ENCODE measurements at regions not wholly inside any gene's neighbourhood (a gene's known extent, or its start where the extent isn't known, plus 50 kb on each side); places are given as distances from the start of the nearest gene placed in this dataset.
"Not testable (repeated sequence)": the region's sequence is repeated elsewhere in the genome, so short reads cannot be mapped to it uniquely, and the experiment has no call there.

DNA sequence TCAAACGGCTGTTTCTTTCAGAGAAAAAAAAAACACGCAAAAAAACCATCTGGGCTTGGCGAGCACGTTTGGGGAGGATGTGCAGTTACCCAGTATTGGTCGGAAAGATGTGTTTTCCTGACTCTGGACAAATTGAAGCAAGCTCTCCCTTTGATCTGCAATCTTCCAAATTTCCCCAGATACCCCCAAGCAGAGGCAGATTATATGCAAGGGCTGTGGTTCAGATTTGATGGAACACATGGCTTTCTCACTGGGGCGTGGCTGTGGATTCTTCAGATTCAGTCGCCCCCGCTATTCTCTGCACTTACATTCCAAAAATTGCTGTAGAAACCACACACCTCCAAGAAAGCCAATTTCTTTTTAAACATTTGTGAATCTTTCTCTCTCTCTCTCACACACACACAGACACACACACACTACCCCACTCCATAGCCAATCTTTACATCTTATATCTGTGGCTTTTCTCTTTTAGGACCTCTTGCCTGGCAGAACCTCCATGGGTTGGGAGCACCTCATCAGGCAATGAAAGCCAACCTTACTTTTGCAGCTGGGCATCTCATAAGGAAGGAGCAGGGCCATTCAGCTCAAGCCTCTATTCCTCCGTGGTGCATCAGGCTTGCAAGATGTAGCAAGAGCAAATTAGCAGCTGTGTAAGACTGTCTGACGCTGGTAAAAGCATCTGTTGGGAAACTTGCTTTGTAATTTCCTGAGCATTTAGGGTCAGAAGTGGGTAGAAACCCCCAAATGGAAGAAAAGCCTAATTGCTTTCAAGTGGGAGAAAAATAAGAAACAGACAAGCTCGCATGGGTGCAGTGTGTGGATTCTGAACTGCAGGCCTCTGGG, 103.9 kb upstream of the FAM20A start:
- no peak for DNase-seq (ENCODE audit: low spot score)

DNA sequence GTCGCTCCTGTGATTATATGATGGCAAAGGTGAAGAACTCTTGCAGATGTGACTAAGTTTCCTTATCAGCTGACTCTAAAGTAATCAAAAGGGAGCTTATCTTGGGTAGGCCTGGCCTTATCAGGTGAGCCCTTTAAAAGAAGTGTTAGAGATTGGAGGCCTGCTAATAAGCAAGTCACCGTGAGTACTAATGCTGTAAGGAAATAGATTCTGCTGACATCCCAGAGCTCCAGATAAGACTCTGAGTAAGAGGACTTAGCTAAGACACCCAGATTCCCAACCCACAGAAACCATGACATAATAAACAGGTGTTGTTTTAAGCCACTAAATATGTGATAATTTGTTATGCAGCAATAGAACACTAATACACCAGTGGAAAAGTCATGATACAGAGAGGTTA, 99.9 kb upstream of the FAM20A start:
- DNase-seq (ENCODE audit: low spot score): no peak

DNA sequence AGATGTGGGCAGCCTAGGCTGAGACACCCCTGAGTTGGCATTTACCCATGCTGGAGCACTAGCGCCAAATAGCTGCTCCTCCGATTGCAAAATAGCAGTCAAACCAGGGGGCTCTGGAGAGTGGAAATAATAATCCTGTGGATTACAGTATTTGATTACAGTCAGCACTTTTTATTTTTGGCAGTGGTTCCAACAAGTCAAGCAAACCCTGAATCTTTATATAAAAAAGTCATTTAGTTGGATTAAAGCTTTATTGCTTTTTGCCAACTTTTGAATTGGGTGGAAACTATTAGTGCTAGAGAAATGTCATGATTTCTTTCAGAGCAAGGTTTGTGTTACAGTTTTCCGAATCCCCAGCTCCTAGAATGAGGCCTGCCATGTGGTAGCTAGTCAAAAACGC, 99.3 kb upstream of the FAM20A start:
- DNase-seq (ENCODE audit: low spot score): no peak

DNA sequence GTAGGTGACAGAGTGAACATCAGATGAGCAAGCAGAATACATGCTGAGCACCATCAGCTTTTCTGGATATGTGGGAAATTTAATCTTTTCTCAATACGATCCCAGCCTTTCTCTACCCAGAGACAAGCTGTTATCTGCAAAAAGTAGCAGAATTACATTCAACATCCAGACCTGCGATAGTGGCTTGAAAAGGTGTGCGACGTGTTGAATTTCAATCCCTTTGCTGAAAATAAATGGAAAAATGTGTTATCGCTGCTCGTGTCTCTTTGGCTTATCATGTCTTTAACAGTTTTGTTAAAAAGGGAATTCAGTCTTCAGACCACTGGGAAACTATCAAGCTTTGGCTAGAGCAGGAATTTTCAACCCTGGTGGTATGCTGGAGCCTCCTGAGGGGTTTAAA, 98.8 kb upstream of the FAM20A start:
- DNase-seq (ENCODE audit: low spot score): no peak

DNA sequence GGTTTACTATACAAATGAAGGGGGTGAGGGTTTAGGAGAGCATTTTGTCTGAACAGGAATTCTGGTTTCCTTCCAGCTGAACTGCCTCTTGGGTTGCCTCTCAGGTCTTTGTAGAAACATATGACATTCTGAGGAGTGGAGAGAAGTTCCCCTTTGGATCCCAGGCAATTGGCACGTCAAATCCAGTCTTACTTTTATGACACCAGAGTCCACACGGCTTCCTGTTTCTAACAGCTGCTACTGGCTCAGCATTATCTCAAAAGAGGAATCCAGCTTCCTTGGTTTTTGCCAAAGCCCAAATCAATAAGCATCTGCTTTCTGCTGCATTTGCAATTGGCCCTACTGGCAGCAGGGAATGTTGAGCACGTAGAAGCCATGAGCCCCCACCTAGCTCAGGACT, 97.6 kb upstream of the FAM20A start:
- no peak for DNase-seq (ENCODE audit: low spot score)

DNA sequence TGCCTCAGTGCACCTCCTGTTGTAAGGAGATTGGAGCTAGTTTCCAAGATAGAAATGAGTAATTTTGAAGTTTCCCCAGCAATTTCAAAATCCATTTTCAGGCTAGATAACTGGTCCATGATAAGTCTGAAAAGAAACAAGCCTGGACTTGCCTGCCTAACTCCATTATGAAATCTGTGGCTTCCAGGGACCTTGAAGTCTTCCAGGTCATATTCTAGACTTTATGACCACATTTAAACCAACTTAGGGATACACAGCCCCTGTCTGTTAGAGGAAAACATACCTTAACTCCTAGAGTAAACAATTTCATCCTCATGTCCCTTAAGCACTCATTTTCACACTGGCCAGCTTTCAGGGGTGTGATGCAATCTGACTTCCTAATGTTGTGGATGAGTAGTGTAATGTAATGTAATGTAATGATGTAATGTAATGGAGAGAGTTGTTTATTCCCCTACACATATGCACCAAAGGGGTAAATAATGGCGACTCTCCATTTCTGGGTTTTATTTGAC, 96.7 kb upstream of the FAM20A start:
- no peak for DNase-seq (ENCODE audit: low spot score)

DNA sequence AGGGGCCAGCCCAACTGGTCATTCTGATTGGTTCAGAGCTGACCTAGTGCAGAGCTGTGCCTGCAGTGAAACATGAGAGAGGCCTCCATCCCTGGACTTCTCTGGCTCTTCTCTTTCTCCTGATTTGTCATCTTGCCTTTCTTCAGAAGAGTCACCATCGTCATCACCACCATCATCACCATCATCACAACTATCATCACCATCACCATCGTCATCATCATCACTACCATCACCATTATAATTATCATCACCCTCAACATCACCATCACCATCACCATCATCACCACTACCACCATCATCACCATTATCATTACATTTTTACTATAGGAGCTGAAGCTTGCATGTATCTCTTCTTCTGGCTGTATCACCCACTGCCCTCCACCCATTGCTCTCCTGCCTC, 94.5 kb upstream of the FAM20A start:
- no peak for DNase-seq (ENCODE audit: low spot score)

DNA sequence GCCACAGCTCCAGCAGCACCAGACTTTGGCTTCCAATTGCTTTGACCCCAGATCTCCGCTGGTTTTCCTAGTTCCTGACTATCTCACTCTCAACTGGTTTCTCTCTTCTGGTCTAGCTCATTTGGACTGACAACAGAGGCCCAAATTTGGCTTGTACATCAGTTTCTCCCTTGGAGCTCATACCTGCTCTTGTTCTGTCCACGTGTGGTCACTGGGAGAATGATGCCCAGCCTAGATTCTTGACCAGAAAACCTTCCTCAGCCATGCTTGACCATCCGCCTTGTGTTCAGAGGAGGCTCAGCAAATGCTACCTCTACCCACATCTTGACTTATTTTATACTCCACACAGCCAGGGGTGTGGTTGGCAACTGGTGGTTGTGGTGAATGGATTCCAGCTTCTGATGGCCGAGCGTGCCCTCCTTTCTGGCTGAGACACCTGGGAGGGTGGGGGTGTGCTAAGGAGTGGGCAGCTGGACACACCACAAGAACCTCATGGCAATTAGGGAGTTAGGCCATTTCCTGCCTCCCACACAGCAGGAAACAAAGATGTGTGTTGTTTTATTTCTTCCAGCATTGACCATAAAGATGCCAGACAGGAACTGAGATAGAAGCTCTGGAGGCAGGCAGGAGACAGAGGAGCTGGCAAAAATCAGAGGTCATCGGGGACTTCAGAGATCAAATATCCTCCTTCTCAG, 93.8 kb upstream of the FAM20A start:
- no peak for DNase-seq (ENCODE audit: low spot score)

DNA sequence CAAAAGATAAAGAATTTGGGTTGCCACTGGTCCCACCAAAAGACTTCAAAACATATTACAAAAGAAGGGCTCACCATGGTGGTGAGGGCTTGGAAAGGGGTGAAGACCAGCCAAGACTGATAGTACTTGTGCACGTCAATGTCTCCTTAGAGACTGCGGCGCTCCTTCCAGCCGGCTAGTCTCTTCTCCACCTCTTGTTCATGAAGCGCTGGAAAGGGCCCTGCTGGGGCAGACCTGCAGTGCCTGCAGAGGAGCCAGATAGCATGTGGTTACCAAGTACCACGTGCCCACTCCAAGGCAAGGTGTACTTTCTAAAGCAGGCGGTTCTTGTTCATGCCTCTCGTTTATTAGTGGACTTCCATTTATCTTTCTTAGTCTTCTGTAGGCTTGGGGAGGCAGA, 92.7 kb upstream of the FAM20A start:
- no peak for DNase-seq (ENCODE audit: low spot score)

DNA sequence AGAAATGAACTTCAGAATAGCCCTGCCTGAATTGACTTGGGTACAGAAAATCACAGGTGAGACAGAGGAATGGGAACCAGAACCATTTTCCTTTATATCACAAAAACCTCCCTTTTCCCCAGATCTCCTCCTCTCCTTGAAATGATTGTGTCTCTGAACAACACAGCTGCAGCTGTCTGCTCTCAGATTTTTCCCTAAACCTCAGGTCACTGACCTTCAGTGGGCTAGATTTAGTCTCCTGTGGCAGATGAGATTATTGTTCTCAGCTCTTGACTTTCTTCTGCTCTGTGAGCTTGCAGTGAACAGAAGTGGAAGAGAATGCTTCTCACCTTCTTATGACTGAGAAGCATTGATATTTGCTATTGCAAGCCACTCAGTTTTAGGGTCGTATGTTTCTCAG, 92.3 kb upstream of the FAM20A start:
- no peak for DNase-seq (ENCODE audit: low spot score)

DNA sequence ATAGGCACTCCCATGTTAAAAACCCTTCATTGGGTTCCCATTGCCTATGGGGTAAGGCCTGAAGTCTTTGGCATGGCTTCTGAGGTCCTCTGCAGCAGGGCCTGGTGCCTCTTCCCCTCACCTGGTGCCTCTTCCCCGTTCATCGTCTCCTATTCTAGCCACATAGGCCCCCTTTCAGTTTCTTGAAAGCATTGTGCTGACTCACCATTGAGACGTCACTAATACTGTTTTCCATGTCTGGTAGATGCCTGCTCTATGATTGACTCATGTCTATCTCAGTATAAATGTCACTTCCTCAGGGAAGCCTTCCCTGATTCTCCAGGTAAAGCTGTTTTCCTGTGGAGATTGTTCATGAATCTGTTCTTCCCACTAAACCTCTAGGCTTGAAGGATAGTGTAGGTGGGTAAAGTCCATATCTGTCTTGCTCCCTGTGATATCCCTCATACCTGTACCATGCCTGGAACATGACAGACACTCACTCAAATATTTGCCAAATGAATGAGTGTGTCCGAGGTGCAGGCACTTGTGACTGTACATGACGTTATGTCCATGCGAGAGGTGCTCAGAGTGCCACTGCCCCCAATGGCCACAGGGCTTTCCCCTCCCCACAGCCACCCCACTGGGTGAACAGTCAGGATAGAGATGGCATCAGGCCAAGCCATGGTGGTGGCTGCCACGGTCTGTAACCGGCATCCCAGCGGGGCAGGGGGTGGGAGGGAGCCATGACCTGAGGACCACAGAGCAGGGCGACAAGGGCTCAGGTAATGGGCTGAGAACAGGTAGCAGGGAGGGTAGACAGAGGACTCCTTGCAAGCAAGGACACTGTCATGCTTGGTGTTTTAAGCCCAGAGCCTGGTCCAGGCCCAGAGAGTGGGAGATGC, 85.2 kb upstream of the FAM20A start:
- DNase-seq (ENCODE audit: low spot score): no peak

DNA sequence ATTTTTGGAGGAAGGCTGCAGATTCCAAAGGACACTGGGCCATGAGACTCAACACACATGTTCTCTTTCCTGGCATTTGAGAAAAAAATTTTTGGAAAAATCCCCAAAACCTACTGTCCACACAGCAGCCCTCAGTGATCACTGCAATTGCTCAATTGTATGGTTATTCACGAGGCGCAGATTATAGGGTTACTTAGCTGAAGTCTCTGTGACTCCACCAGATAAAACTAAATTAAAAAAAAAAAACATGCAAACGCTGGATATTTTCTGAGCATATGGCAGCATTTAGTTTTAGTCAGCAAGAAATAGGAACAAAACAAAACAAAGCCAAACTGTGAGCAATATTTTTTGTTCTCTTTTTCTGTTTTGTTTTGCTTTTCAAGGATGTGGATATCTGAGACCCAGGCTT, 83.8 kb upstream of the FAM20A start:
- no peak for DNase-seq (ENCODE audit: low spot score)

DNA sequence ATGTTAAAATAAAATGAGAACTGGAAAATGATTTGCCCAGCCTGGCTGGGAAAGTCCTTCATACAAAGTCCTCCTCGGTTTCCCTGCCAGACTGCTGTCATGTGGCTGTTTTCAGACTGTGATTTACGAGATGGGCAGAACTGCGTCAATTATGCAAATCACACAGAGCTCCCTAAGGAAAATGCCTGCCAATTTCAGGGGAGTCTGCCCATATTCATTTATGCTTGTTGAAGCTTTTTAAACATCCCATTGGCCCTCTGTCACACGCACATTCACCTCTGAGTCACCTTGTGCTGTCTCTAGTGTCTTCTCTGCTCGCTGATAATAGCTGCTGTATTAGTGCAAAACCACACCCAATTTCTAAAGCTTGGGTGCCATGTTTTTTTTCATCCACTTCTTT, 81.7 kb upstream of the FAM20A start:
- DNase-seq (ENCODE audit: low spot score): no peak

DNA sequence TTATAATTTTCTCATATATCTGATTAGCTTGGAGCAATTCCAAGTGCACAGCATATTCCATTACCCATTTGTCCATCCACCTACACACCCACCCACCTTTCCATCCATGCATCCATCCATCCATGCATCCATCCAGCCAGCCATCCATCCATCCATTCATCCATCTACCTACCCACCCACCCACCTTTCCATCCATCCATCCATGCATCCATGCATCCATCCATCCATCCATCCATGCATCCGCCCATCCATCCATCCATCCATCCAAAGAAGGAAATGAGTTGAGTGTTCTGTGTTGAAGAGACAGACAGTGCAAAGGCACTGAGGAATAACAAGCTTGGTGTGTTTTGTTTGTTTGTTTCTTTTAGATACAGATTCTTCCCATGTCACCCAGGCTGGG, 78.7 kb upstream of the FAM20A start:
- DNase-seq (ENCODE audit: low spot score): no peak

DNA sequence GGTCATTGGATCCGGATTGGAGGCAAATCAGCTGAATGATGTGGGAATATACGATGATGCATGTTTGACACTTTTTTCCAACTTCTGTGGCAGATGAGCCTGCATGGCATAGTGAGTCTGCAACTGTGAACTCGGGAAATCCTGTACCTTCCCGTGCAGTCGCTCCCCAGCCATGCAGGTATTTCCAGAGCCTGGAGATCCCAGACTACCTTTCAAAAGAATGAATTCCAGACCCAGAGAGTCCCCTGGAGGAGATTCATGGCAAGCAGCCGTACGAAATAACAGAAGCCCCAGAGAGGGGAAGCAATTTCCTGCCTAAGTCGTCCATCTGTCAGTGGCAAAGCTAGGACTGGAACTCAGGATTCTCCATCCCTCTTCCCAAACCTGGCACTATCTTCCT, 75.7 kb upstream of the FAM20A start:
- no peak for DNase-seq (ENCODE audit: low spot score)

DNA sequence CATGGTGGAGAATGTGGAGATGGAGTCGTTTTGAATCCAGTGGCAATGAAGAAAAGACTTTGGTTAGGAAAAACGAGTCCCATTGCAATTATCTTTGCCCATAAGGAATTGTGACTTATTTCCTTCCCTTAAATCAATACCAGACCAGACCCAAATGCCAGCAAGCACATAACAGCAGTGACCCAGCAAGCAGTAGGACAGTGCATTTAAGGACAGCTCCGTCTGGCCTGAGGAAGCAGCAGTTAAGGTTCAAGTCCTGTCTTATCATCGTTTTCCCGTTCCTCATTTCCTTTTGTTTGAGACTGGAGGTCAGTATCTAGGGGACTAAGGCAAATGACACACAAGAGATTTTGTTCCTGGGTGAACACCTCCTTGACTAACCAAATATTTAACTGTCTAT, 74.6 kb upstream of the FAM20A start:
- no peak for DNase-seq (ENCODE audit: low spot score)

DNA sequence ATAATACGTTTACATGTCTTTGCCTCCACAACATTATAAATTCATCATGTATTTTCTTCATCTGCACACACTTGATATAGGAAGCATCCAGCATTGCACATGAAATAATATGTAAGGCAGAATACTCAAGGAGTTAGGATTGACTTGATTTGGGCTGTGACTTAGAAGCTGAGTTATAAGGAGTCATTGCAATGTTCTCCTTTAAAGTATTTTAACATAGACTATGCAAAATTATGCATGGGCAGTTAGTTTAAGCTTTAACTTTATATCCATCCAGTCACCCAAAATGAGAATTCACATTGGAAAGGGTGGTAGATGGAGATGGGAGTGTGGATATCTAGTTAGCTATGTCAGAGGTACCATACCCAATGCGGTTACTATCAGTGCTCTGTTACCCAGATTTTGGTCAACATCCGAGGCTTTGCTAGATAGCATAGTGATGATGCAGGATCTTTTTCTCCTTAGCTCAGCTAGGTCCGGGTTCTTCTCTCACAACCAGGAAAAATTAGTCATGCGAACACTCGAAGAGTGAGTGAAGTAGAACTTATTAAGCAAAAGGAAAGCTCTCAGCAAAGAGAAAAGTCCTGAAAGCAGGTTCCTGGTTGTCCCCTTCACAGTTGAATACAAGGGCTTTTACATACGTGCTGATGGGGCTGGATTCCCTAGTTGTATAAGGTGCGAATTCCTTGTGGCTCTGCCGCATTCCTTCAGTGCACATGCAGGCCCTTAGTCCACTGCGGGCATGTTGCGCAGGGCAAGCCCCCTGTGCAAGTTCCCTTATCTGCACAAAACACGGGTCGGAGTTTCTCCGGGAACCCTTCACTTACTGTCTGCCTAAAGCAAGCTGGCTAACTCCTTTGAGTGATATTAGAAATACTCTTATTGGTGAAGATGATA, 73.1 kb upstream of the FAM20A start:
- DNase-seq (ENCODE audit: low spot score): no peak

DNA sequence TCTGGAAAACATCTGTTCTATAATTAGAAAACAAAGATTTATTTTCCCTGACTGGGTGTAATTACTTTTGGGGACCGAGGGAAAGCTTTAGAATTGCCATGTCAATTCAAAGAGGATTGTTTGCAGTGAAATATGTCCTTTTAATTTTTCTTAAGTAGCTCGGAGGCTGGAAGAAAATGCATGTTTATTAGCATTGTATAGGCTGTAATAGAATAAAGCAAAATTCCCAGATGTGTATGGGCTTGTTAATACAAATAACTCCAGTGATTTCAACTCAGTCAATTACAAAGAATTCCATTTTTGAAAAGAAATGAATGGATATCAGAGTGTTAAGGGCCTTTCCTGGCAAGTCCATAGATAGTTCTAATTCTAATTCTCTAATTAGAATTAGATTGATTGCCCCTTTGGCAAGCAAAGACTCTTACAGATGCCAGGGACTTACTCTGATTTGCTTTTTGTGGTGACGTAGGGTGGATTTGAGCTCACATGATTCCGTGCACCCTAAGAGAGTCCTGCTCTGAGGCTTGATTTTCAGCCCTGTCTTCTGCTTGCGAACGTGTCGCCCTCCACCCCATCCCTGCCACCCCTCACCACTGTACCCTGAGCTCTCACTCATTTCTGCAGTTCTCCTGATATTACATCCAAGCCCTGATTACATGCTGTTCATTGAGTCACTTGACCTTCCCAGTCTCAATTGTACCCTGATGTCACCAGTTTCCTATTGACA, 70.0 kb upstream of the FAM20A start:
- no peak for DNase-seq (ENCODE audit: low spot score)

DNA sequence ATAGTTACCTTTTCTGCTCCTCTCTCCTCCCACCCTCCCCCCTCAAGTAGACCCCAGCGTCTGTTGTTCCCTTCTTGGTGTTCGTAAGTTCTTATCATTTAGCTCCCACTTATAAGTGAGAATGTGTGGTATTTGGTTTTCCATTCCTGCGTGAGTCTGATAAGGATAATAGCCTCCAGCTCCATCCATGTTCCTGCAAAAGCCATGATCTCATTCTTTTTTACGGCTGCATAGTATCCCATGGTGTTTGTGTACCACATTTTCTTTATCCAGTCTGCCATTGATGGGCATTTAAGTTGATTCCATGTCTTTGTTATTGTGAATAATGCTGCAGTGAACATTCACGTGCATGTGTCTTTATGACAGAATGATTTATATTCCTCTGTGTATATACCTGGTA, 65.3 kb upstream of the FAM20A start:
- not testable (repeated sequence) for DNase-seq (ENCODE audit: low spot score)

DNA sequence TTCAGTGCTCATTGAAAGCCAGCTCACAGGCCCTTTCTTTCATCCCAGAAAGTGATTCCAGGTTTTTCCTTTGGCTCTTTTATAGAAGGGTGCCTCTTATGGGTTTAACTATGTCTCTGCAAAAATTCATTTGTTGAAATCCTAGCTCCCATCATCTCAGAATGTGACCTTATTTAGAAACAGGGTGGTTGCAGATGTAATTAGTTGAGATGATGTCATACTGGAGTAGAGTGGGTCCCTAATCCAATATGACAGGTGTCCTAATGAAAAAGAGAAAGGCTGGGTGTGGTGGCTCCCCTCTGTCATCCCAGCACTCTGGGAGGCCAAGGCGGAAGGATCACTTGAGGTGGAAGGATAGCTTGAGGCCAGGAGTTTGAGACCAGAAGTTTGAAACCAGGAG, 64.2 kb upstream of the FAM20A start:
- no peak for DNase-seq (ENCODE audit: low spot score)

All from SK-N-DZ (cell line).